ENCODE measurements at regions not wholly inside any gene's neighbourhood (a gene's known extent, or its start where the extent isn't known, plus 50 kb on each side); places are given as distances from the start of the nearest gene placed in this dataset.

GRCh38 chr11:70551351-70552166 lies 153.2 kb downstream of the CTTN start:
- TF ChIP-seq CTCF (IDR thresholded peaks at IDR 0.05; ENCODE audit: low read depth, low read length) (no peak), MAX (IDR thresholded peaks at IDR 0.05; ENCODE audit: low read depth, low read length) (no peak), MYC (IDR thresholded peaks at IDR 0.05; ENCODE audit: low read depth, low read length) (no peak)

Data from NB4 (cell line).